GM19452 (cell line): ENCODE measurements at regions not wholly inside any gene's neighbourhood (a gene's known extent, or its start where the extent isn't known, plus 50 kb on each side); places are given as distances from the start of the nearest gene placed in this dataset.

Source experiments
- ATAC-seq: cut with Tn5 transposase; IDR thresholded peaks from one replicate; pipeline ENCODE4 v1.9.1; 2021; ENCODE audit not compliant: unreplicated experiment

- ATAC-seq = no peak
Measured at GRCh38 chr3:176933704-176934103, 263.6 kb downstream of the TBL1XR1 start.

- no peak for ATAC-seq
Measured at GRCh38 chr3:176932433-176932832, 264.8 kb downstream of the TBL1XR1 start.

- no peak for ATAC-seq
Measured at GRCh38 chr3:176931991-176932390, 265.3 kb downstream of the TBL1XR1 start.

GRCh38 chr3:176930942-176931341, 266.3 kb downstream of the TBL1XR1 start:
- no peak for ATAC-seq

- ATAC-seq = no peak
Measured at GRCh38 chr3:176928582-176928931, 268.7 kb downstream of the TBL1XR1 start.

- ATAC-seq = no peak
Measured at GRCh38 chr3:176927706-176928581, 269.3 kb downstream of the TBL1XR1 start.

- ATAC-seq = no peak
Measured at GRCh38 chr3:176927280-176927679, 270.0 kb downstream of the TBL1XR1 start.

GRCh38 chr3:176926688-176927087, 270.6 kb downstream of the TBL1XR1 start:
- no peak for ATAC-seq

- ATAC-seq = no peak
Measured at GRCh38 chr3:176926034-176926433, 271.2 kb downstream of the TBL1XR1 start.

GRCh38 chr3:176920766-176921160, 276.5 kb downstream of the TBL1XR1 start:
- ATAC-seq = no peak

- no peak for ATAC-seq
Measured at GRCh38 chr3:176919836-176920765, 277.2 kb downstream of the TBL1XR1 start.

GRCh38 chr3:176916777-176917176, 280.5 kb downstream of the TBL1XR1 start:
- no peak for ATAC-seq

- no peak for ATAC-seq
Measured at GRCh38 chr3:176914764-176915163, 282.5 kb downstream of the TBL1XR1 start.

GRCh38 chr3:176911579-176911978, 285.7 kb downstream of the TBL1XR1 start:
- ATAC-seq = no peak

- no peak for ATAC-seq
Measured at GRCh38 chr3:176909044-176909443, 288.2 kb downstream of the TBL1XR1 start.

GRCh38 chr3:176906046-176906905, 291.0 kb downstream of the TBL1XR1 start:
- no peak for ATAC-seq

GRCh38 chr3:176905331-176905730, 292.0 kb downstream of the TBL1XR1 start:
- ATAC-seq = no peak

- no peak for ATAC-seq
Measured at GRCh38 chr3:176904506-176904905, 292.8 kb downstream of the TBL1XR1 start.

GRCh38 chr3:176896640-176897039, 300.6 kb downstream of the TBL1XR1 start:
- ATAC-seq = no peak

GRCh38 chr3:176896165-176896564, 301.1 kb downstream of the TBL1XR1 start:
- ATAC-seq = no peak

GRCh38 chr3:176879710-176880109, 317.6 kb downstream of the TBL1XR1 start:
- no peak for ATAC-seq
